Transverse colon (tissue), 4 donors: ENCODE measurements at regions not wholly inside any gene's neighbourhood (a gene's known extent, or its start where the extent isn't known, plus 50 kb on each side); places are given as distances from the start of the nearest gene placed in this dataset.
"Not testable (repeated sequence)": the region's sequence is repeated elsewhere in the genome, so short reads cannot be mapped to it uniquely, and the experiment has no call there.

Source experiments
- DNase-seq: peaks from one replicate; pipeline ENCODE4 v3.0.0-alpha.2; 2019
- H3K27ac ChIP-seq, 4 donors: fragments of 200-600 bp; sonication (generic); 2 replicates each; pipeline ENCODE4 v1.5.1; 2016 to 2018; ENCODE audit warnings: inconsistent platforms in 4 of 4
- H3K27me3 ChIP-seq: fragments of 200-600 bp; sonication (generic); 2 replicates; pipeline ENCODE4 v1.5.1; 2017; ENCODE audit warnings: inconsistent platforms
- H3K36me3 ChIP-seq, 4 donors: fragments of 200-600 bp; sonication (generic); 2 replicates each; pipeline ENCODE4 v1.5.1; 2017 to 2019; ENCODE audit warnings: inconsistent platforms in 4 of 4
- H3K4me1 ChIP-seq, 4 donors: fragments of 200-600 bp; sonication (generic); 2 replicates each; pipeline ENCODE4 v1.5.1; 2017 to 2020; ENCODE audit warnings: inconsistent platforms in 4 of 4
- H3K4me3 ChIP-seq, 4 donors: fragments of 200-600 bp; sonication (generic); 1 replicate in 1 of 4; 2 replicates in 3 of 4; pipeline versions ENCODE4 v1.5.1 to v1.6.1; 2017 to 2019; ENCODE audit warnings: inconsistent platforms in 4 of 4
- H3K9me3 ChIP-seq, 2 donors: fragments of 200-600 bp; sonication (generic); 2 replicates each; pipeline ENCODE4 v1.5.1; 2017 to 2019; ENCODE audit warnings: inconsistent platforms in 2 of 2
- EP300 ChIP-seq: sonication (generic); formaldehyde crosslinking; IDR thresholded peaks from one replicate; pipeline ENCODE4 v1.6.1; 2017; ENCODE audit warnings: antibody characterized with exemption, low read depth
- POLR2A ChIP-seq: fragments of 450-650 bp; IDR thresholded peaks from one replicate; pipeline ENCODE4 v1.6.1; 2016; ENCODE audit warnings: antibody characterized with exemption, mild to moderate bottlenecking, moderate library complexity
- POLR2AphosphoS5 ChIP-seq, 3 donors: sonication (generic); formaldehyde crosslinking; IDR thresholded peaks; one replicate each; pipeline ENCODE4 v1.6.1; 2016; ENCODE audit warnings: antibody characterized with exemption in 3 of 3
- WGBS, 2 donors: methylation state at CpG; one replicate each; pipeline ENCODE4 v1.1.5; 2018; ENCODE audit warnings: low coverage in 1 of 2; 5-methylcytosine and 5-hydroxymethylcytosine counted together
- in situ Hi-C, 4 donors: fragments of 200-750 bp; cut with MboI; loops; one replicate each; pipeline versions ENCODE4 v1.15.0 to v1.15.1; 2017; ENCODE audit warnings: low sequenced_read_pairs in 3 of 4, low pct_ligation_motif_present in 1 of 4, low pct_unique_long_range_greater_than_20kb in 1 of 4
- intact Hi-C: fragments of 100-400 bp; cut with DNase I; formaldehyde crosslinking; loops from one replicate; pipeline ENCODE4 v1.15.1; 2023; ENCODE audit warnings: low total_unique reads
- TF ChIP-seq, protein P1 (sequence below), 5 experiments: fragments of 200-600 bp in 3 of 5; fragments of 450-650 bp in 2 of 5; sonication (generic) in 3 of 5; IDR thresholded peaks; 1 replicate in 2 of 5; 2 replicates in 3 of 5; pipeline ENCODE4 v1.5.1; 2016 to 2017; ENCODE audit warnings: antibody characterized with exemption in 5 of 5, inconsistent platforms in 3 of 5, mild to moderate bottlenecking in 2 of 5, moderate library complexity in 1 of 5

- H3K27ac ChIP-seq, result no peak overlapping the region
- intact Hi-C loops, result no loop called here
- H3K4me3 ChIP-seq, result no peak overlapping the region
- WGBS, 2 donors, result 69% methylated on average over 2 of the region's 2 CpGs
- H3K9me3 ChIP-seq, result peaks cover 0 to 1% of the 10 kb centered on the region in 2 donors
- H3K36me3 ChIP-seq, result no peaks in the 10 kb centered on the region
- no peaks in the 10 kb centered on the region for H3K4me1 ChIP-seq
- no peak for DNase-seq
- TF ChIP-seq POLR2AphosphoS5 (IDR thresholded peaks at IDR 0.05) (no peak), EP300 (no peak), POLR2A (no peak)
- TF ChIP-seq, protein P1, sequence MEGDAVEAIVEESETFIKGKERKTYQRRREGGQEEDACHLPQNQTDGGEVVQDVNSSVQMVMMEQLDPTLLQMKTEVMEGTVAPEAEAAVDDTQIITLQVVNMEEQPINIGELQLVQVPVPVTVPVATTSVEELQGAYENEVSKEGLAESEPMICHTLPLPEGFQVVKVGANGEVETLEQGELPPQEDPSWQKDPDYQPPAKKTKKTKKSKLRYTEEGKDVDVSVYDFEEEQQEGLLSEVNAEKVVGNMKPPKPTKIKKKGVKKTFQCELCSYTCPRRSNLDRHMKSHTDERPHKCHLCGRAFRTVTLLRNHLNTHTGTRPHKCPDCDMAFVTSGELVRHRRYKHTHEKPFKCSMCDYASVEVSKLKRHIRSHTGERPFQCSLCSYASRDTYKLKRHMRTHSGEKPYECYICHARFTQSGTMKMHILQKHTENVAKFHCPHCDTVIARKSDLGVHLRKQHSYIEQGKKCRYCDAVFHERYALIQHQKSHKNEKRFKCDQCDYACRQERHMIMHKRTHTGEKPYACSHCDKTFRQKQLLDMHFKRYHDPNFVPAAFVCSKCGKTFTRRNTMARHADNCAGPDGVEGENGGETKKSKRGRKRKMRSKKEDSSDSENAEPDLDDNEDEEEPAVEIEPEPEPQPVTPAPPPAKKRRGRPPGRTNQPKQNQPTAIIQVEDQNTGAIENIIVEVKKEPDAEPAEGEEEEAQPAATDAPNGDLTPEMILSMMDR (IDR thresholded peaks at IDR 0.05), result no peak
- in situ Hi-C loops, result no loop called here
- no peaks in the 10 kb centered on the region for H3K27me3 ChIP-seq
Measured at GRCh38 chr13:63774133-63774532, 2358.5 kb upstream of the PCDH20 start.

- Histone ChIP-seq H3K27me3 (no peaks in the 10 kb centered on the region), H3K27ac (no peak overlapping the region), H3K9me3 (no peaks in the 10 kb centered on the region), H3K36me3 (no peaks in the 10 kb centered on the region), H3K4me3 (no peak overlapping the region), H3K4me1 (no peaks in the 10 kb centered on the region)
- 81 to 85% methylated on average over 3 of the region's 3 CpGs for WGBS, 2 donors
- TF ChIP-seq POLR2A (no peak), EP300 (no peak), POLR2AphosphoS5 (IDR thresholded peaks at IDR 0.05) (no peak)
- TF ChIP-seq, protein P1 (IDR thresholded peaks at IDR 0.05), result no peak
- intact Hi-C loops (no loop called here), in situ Hi-C loops (no loop called here)
- no peak for DNase-seq
Measured at GRCh38 chr13:63773476-63773875, 2357.8 kb upstream of the PCDH20 start.

- H3K9me3 ChIP-seq, H3K27ac ChIP-seq, intact Hi-C loops, H3K4me3 ChIP-seq, H3K27me3 ChIP-seq, DNase-seq, H3K4me1 ChIP-seq, H3K36me3 ChIP-seq, in situ Hi-C loops: not testable (repeated sequence)
- WGBS, 2 donors, result 100% methylated on average over 1 of the region's 5 CpGs; no CpG with 5 or more reads in 1 of the 2 donors
Measured at GRCh38 chr13:63757683-63758082, 2342.0 kb upstream of the PCDH20 start.

- H3K4me1 ChIP-seq, H3K36me3 ChIP-seq, in situ Hi-C loops, intact Hi-C loops, H3K27ac ChIP-seq, H3K9me3 ChIP-seq, DNase-seq, H3K27me3 ChIP-seq, H3K4me3 ChIP-seq: not testable (repeated sequence)
- WGBS, 2 donors, result no CpG with 5 or more reads among the region's 2 CpGs
Measured at GRCh38 chr13:63749857-63750256, 2334.2 kb upstream of the PCDH20 start.

GRCh38 chr13:63741814-63742101 is 2326.1 kb upstream of the PCDH20 start:
- H3K36me3 ChIP-seq, H3K4me1 ChIP-seq, H3K27me3 ChIP-seq, in situ Hi-C loops, H3K4me3 ChIP-seq, DNase-seq, H3K27ac ChIP-seq, intact Hi-C loops, H3K9me3 ChIP-seq: not testable (repeated sequence)
- WGBS, 2 donors, result 93% methylated on average over 3 of the region's 19 CpGs; no CpG with 5 or more reads in 1 of the 2 donors

GRCh38 chr13:63741029-63741813 is 2325.6 kb upstream of the PCDH20 start:
- in situ Hi-C loops (no loop called here), intact Hi-C loops (no loop called here)
- no peaks in the 10 kb centered on the region for H3K9me3 ChIP-seq
- H3K4me3 ChIP-seq, result no peak overlapping the region
- no peak for TF ChIP-seq EP300
- TF ChIP-seq, protein P1 (IDR thresholded peaks at IDR 0.05), result no peak
- no peak for TF ChIP-seq POLR2AphosphoS5 (IDR thresholded peaks at IDR 0.05)
- no peak for TF ChIP-seq POLR2A
- DNase-seq, result no peak
- no peaks in the 10 kb centered on the region for H3K36me3 ChIP-seq
- WGBS, 2 donors, result 95 to 100% methylated on average over 1 to 30 of the region's 36 CpGs
- H3K27ac ChIP-seq, result no peak overlapping the region
- H3K27me3 ChIP-seq, result no peaks in the 10 kb centered on the region
- H3K4me1 ChIP-seq, result no peaks in the 10 kb centered on the region

GRCh38 chr13:63739112-63739735 is 2323.6 kb upstream of the PCDH20 start:
- H3K27me3 ChIP-seq, H3K4me3 ChIP-seq, H3K36me3 ChIP-seq, intact Hi-C loops, H3K27ac ChIP-seq, DNase-seq, H3K4me1 ChIP-seq, H3K9me3 ChIP-seq, in situ Hi-C loops: not testable (repeated sequence)
- 93% methylated on average over 20 of the region's 23 CpGs; no CpG with 5 or more reads in 1 of the 2 donors for WGBS, 2 donors
